H1 (cell line): ENCODE measurements at regions not wholly inside any gene's neighbourhood (a gene's known extent, or its start where the extent isn't known, plus 50 kb on each side); places are given as distances from the start of the nearest gene placed in this dataset.

Experiments
- RAD21 ChIP-seq, 2 experiments: IDR thresholded peaks in 1 of 2; conservative IDR thresholded peaks in 1 of 2; 2 replicates each; pipeline ENCODE4 v1.6.1; 2011; ENCODE audit warnings: low read depth in 2 of 2, low read length in 2 of 2, improper control_type of control experiment in 1 of 2, inconsistent platforms in 1 of 2, mild to moderate bottlenecking in 1 of 2, moderate library complexity in 1 of 2
- SIX5 ChIP-seq: IDR thresholded peaks from 2 replicates; pipeline ENCODE4 v1.6.1; 2011; ENCODE audit warnings: mild to moderate bottlenecking, low read depth, low read length
- TBP ChIP-seq: IDR thresholded peaks from 2 replicates; pipeline ENCODE4 v1.6.1; 2011; ENCODE audit warnings: low read depth, low read length, improper control_type of control experiment

DNA sequence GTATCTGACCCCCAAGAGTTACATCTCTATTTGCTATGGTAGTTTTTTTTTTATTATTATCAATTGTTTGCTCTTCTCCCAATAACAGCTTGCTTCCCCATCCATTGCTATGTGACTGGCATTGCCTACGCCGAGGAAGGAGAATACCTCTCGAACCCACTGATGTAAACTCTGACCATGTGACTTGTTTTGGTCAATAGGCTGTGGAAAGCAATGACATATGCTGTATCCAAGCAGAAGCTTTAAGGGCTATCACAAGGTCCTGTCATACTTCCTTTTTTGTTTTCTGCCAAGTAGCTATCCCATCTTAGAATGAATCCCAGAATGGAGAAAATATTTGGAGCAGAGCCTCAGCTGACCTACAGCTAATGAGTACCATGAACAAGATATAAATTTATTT is 111.0 kb upstream of the FRMD4B start (continued):
- TF ChIP-seq TBP (no peak), RAD21 (IDR thresholded peaks at IDR 0.05 in 1 of 2, conservative IDR thresholded peaks at IDR 0.05 in 1 of 2; ENCODE audit: low read depth in 2 of 2, low read length in 2 of 2) (no peak), SIX5 (no peak)
